Neural crest cell (in vitro differentiated cells): ENCODE measurements at regions not wholly inside any gene's neighbourhood (a gene's known extent, or its start where the extent isn't known, plus 50 kb on each side); places are given as distances from the start of the nearest gene placed in this dataset.

Experiments used
- DNase-seq: peaks from one replicate; pipeline ENCODE4 v3.0.0; 2021; ENCODE audit warnings: low read depth, mixed read lengths, low spot score
- H3K27ac Mint-ChIP-seq: one replicate; pipeline ENCODE4 v1.8.0; 2021; ENCODE audit warnings: mild to moderate bottlenecking, mixed read lengths; ENCODE audit not compliant: unreplicated experiment
- H3K27me3 Mint-ChIP-seq: 2 replicates; pipeline ENCODE4 v1.8.0; 2021; ENCODE audit warnings: low read depth, mild to moderate bottlenecking, mixed read lengths
- H3K36me3 Mint-ChIP-seq: 2 replicates; pipeline ENCODE4 v1.8.0; 2021; ENCODE audit warnings: low read depth, mild to moderate bottlenecking, mixed read lengths
- H3K4me1 Mint-ChIP-seq: 2 replicates; pipeline ENCODE4 v1.8.0; 2021; ENCODE audit warnings: mixed read lengths
- H3K4me3 Mint-ChIP-seq: one replicate; pipeline ENCODE4 v1.8.0; 2021; ENCODE audit warnings: mild to moderate bottlenecking, mixed read lengths
- H3K9me3 Mint-ChIP-seq: 2 replicates; pipeline ENCODE4 v1.8.0; 2021; ENCODE audit warnings: mixed read lengths
- CTCF ChIP-seq: fragments of 200-600 bp; sonication (generic); conservative IDR thresholded peaks from 2 replicates; pipeline ENCODE4 v1.5.0; 2021; ENCODE audit warnings: antibody characterized with exemption, mild to moderate bottlenecking

- no peak overlapping the region for H3K4me3 Mint-ChIP-seq
- DNase-seq: no peak
- no peaks in the 10 kb centered on the region for H3K4me1 Mint-ChIP-seq
- no peak overlapping the region for H3K27ac Mint-ChIP-seq
- no peaks in the 10 kb centered on the region for H3K27me3 Mint-ChIP-seq
- H3K9me3 Mint-ChIP-seq: peaks cover 3% of the 10 kb centered on the region
- peaks cover 9% of the 10 kb centered on the region for H3K36me3 Mint-ChIP-seq
- TF ChIP-seq CTCF: no peak
These were observed 98.2 kb upstream of the SLCO6A1 start for GRCh38 chr5:102596951-102597350.

- H3K9me3 Mint-ChIP-seq: no peaks in the 10 kb centered on the region
- no peak for DNase-seq
- no peak for TF ChIP-seq CTCF
- H3K36me3 Mint-ChIP-seq: peaks cover 16% of the 10 kb centered on the region
- H3K27ac Mint-ChIP-seq: no peak overlapping the region
- no peaks in the 10 kb centered on the region for H3K27me3 Mint-ChIP-seq
- no peak overlapping the region for H3K4me3 Mint-ChIP-seq
- no peaks in the 10 kb centered on the region for H3K4me1 Mint-ChIP-seq
These were observed 100.5 kb upstream of the SLCO6A1 start for GRCh38 chr5:102599289-102599688.

- Mint-ChIP-seq H3K4me3 (no peak overlapping the region), H3K4me1 (no peaks in the 10 kb centered on the region), H3K27ac (no peak overlapping the region), H3K9me3 (no peaks in the 10 kb centered on the region), H3K36me3 (peaks cover 15% of the 10 kb centered on the region), H3K27me3 (no peaks in the 10 kb centered on the region)
- no peak for TF ChIP-seq CTCF
- no peak for DNase-seq
These were observed 102.2 kb upstream of the SLCO6A1 start for GRCh38 chr5:102600964-102601363.

- Mint-ChIP-seq H3K36me3 (peaks cover 22% of the 10 kb centered on the region), H3K4me1 (no peaks in the 10 kb centered on the region), H3K27ac (no peak overlapping the region), H3K4me3 (no peak overlapping the region), H3K27me3 (no peaks in the 10 kb centered on the region), H3K9me3 (no peaks in the 10 kb centered on the region)
- TF ChIP-seq CTCF: no peak
- DNase-seq: no peak
These were observed 104.9 kb upstream of the SLCO6A1 start for GRCh38 chr5:102603670-102604069.

GRCh38 chr5:102608414-102608813, 109.6 kb upstream of the SLCO6A1 start:
- H3K9me3 Mint-ChIP-seq: no peaks in the 10 kb centered on the region

More at GRCh38 chr5:102608414-102608813, 109.6 kb upstream of the SLCO6A1 start:
- Mint-ChIP-seq H3K4me1 (no peaks in the 10 kb centered on the region), H3K36me3 (peaks cover 18% of the 10 kb centered on the region), H3K27me3 (no peaks in the 10 kb centered on the region), H3K27ac (no peak overlapping the region), H3K4me3 (no peak overlapping the region)
- TF ChIP-seq CTCF: no peak
- no peak for DNase-seq
